ENCODE measurements at regions not wholly inside any gene's neighbourhood (a gene's known extent, or its start where the extent isn't known, plus 50 kb on each side); places are given as distances from the start of the nearest gene placed in this dataset.

GRCh38 chr2:30310371-30310770, 79.0 kb downstream of the LBH start:
- in situ Hi-C loops (cut with HindIII; ENCODE audit: low sequenced_read_pairs), result no loop called here

- in situ Hi-C loops (cut with HindIII; ENCODE audit: low sequenced_read_pairs), result no loop called here
Observed at GRCh38 chr2:30310955-30311354, 79.6 kb downstream of the LBH start.

- in situ Hi-C loops (cut with HindIII; ENCODE audit: low sequenced_read_pairs), result no loop called here
Observed at GRCh38 chr2:30311711-30312110, 80.4 kb downstream of the LBH start.

GRCh38 chr2:30312916-30313315, 81.6 kb downstream of the LBH start:
- in situ Hi-C loops (cut with HindIII; ENCODE audit: low sequenced_read_pairs), result no loop called here

GRCh38 chr2:30314981-30315380, 83.6 kb downstream of the LBH start:
- in situ Hi-C loops (cut with HindIII; ENCODE audit: low sequenced_read_pairs), result no loop called here

- in situ Hi-C loops (cut with HindIII; ENCODE audit: low sequenced_read_pairs), result no loop called here
Observed at GRCh38 chr2:30315391-30316063, 84.2 kb downstream of the LBH start.

- in situ Hi-C loops (cut with HindIII; ENCODE audit: low sequenced_read_pairs), result no loop called here
Observed at GRCh38 chr2:30316408-30316807, 85.1 kb downstream of the LBH start.

GRCh38 chr2:30318987-30319782, 87.9 kb downstream of the LBH start:
- in situ Hi-C loops (cut with HindIII; ENCODE audit: low sequenced_read_pairs), result no loop called here

- in situ Hi-C loops (cut with HindIII; ENCODE audit: low sequenced_read_pairs), result no loop called here
Observed at GRCh38 chr2:30321466-30321865, 90.1 kb downstream of the LBH start.

GRCh38 chr2:30323499-30323898, 92.2 kb downstream of the LBH start:
- in situ Hi-C loops (cut with HindIII; ENCODE audit: low sequenced_read_pairs), result no loop called here

- in situ Hi-C loops (cut with HindIII; ENCODE audit: low sequenced_read_pairs), result no loop called here
Observed at GRCh38 chr2:30324245-30324908, 93.0 kb downstream of the LBH start.

GRCh38 chr2:30325600-30326328, 94.4 kb downstream of the LBH start:
- in situ Hi-C loops (cut with HindIII; ENCODE audit: low sequenced_read_pairs), result no loop called here

GRCh38 chr2:30326497-30326896, 95.2 kb downstream of the LBH start:
- in situ Hi-C loops (cut with HindIII; ENCODE audit: low sequenced_read_pairs), result no loop called here

GRCh38 chr2:30331038-30331437, 99.7 kb downstream of the LBH start:
- in situ Hi-C loops (cut with HindIII; ENCODE audit: low sequenced_read_pairs), result no loop called here

GRCh38 chr2:30331869-30332268, 100.5 kb downstream of the LBH start:
- in situ Hi-C loops (cut with HindIII; ENCODE audit: low sequenced_read_pairs), result no loop called here

GRCh38 chr2:30332791-30333453, 101.6 kb downstream of the LBH start:
- in situ Hi-C loops (cut with HindIII; ENCODE audit: low sequenced_read_pairs), result no loop called here

- in situ Hi-C loops (cut with HindIII; ENCODE audit: low sequenced_read_pairs), result no loop called here
Observed at GRCh38 chr2:30334762-30335363, 103.5 kb downstream of the LBH start.

GRCh38 chr2:30336084-30336483, 104.8 kb downstream of the LBH start:
- in situ Hi-C loops (cut with HindIII; ENCODE audit: low sequenced_read_pairs), result no loop called here

- in situ Hi-C loops (cut with HindIII; ENCODE audit: low sequenced_read_pairs), result no loop called here
Observed at GRCh38 chr2:30336978-30337841, 105.9 kb downstream of the LBH start.
